CD14-positive monocyte (primary cell): ENCODE measurements at regions not wholly inside any gene's neighbourhood (a gene's known extent, or its start where the extent isn't known, plus 50 kb on each side); places are given as distances from the start of the nearest gene placed in this dataset.

Experiments used
- DNase-seq, 3 donors: peaks; one replicate each; pipeline ENCODE4 v3.0.0-alpha.2; 2011 to 2022
- H2AFZ ChIP-seq: 2 replicates; pipeline ENCODE4 v1.6.0; 2012; ENCODE audit warnings: mild to moderate bottlenecking, low read depth, low read length, inconsistent platforms; ENCODE audit not compliant: insufficient read depth, poor library complexity, severe bottlenecking
- H3K27ac ChIP-seq, 2 donors: 1 replicate in 1 of 2; 2 replicates in 1 of 2; pipeline ENCODE4 v1.5.1; 2012 to 2013; ENCODE audit warnings: low read length in 2 of 2, control low read depth in 1 of 2, inconsistent platforms in 1 of 2, low read depth in 1 of 2, mild to moderate bottlenecking in 1 of 2
- H3K27me3 ChIP-seq, 2 donors: one replicate each; pipeline versions ENCODE4 v1.6.0 to v1.6.1; 2011 to 2013; ENCODE audit warnings: low read length in 2 of 2; ENCODE audit not compliant: control insufficient read depth in 2 of 2, insufficient read depth in 2 of 2
- H3K36me3 ChIP-seq, 2 donors: replicated peaks in 1 of 2; 1 replicate in 1 of 2; 2 replicates in 1 of 2; pipeline versions ENCODE4 v1.5.1 to v1.6.1; 2012 to 2013; ENCODE audit warnings: low read length in 2 of 2, control low read depth in 1 of 2, inconsistent platforms in 1 of 2, mild to moderate bottlenecking in 1 of 2; ENCODE audit not compliant: insufficient read depth in 2 of 2, control insufficient read depth in 1 of 2
- H3K4me1 ChIP-seq, 2 donors: 1 replicate in 1 of 2; 2 replicates in 1 of 2; pipeline versions ENCODE4 v1.5.1 to v1.6.1; 2012 to 2013; ENCODE audit warnings: low read length in 2 of 2, control low read depth in 1 of 2, inconsistent platforms in 1 of 2, mild to moderate bottlenecking in 1 of 2, moderate library complexity in 1 of 2; ENCODE audit not compliant: insufficient read depth in 2 of 2, control insufficient read depth in 1 of 2
- H3K4me2 ChIP-seq: replicated peaks from 2 replicates; pipeline ENCODE3; 2012; ENCODE audit warnings: low read length, moderate library complexity, mild to moderate bottlenecking; ENCODE audit not compliant: poor library complexity, severe bottlenecking; ENCODE audit errors: extremely low read depth
- H3K4me3 ChIP-seq, 3 experiments: fragments of 200-600 bp in 1 of 3; sonication (generic) in 1 of 3; replicated peaks in 1 of 3; 1 replicate in 2 of 3; 2 replicates in 1 of 3; pipeline ENCODE4 v1.5.1; 2011 to 2013; ENCODE audit warnings: low read length in 3 of 3, mild to moderate bottlenecking in 3 of 3, control low read depth in 2 of 3, low read depth in 2 of 3, inconsistent platforms in 1 of 3, moderate library complexity in 1 of 3
- H3K79me2 ChIP-seq: 2 replicates; pipeline ENCODE4 v1.6.0; 2012; ENCODE audit warnings: mild to moderate bottlenecking, control low read depth, inconsistent platforms, low read length, moderate library complexity; ENCODE audit not compliant: insufficient read depth
- H3K9ac ChIP-seq: 2 replicates; pipeline ENCODE4 v1.6.0; 2017; ENCODE audit warnings: low read length, mild to moderate bottlenecking; ENCODE audit not compliant: insufficient read depth, poor library complexity, severe bottlenecking
- H3K9me3 ChIP-seq, 2 donors: replicated peaks in 1 of 2; 1 replicate in 1 of 2; 2 replicates in 1 of 2; pipeline versions ENCODE4 v1.5.1 to v1.6.1; 2012 to 2013; ENCODE audit warnings: low read length in 2 of 2, control low read depth in 1 of 2; ENCODE audit not compliant: control insufficient read depth in 1 of 2, insufficient read depth in 1 of 2
- H4K20me1 ChIP-seq: 2 replicates; pipeline ENCODE4 v1.6.0; 2012; ENCODE audit warnings: mild to moderate bottlenecking, low read length, control low read depth, moderate library complexity; ENCODE audit not compliant: insufficient read depth
- H3K27ac Mint-ChIP-seq, 7 donors: one replicate each; pipeline ENCODE4 v1.8.0; 2020; ENCODE audit warnings: mild to moderate bottlenecking in 7 of 7, mixed read lengths in 7 of 7, moderate library complexity in 6 of 7, inconsistent platforms in 2 of 7
- H3K27me3 Mint-ChIP-seq, 3 donors: one replicate each; pipeline ENCODE4 v1.8.0; 2021 to 2022; ENCODE audit warnings: low read depth in 3 of 3, mild to moderate bottlenecking in 3 of 3, mixed read lengths in 3 of 3, moderate library complexity in 3 of 3, inconsistent platforms in 1 of 3
- H3K36me3 Mint-ChIP-seq, 2 donors: one replicate each; pipeline ENCODE4 v1.8.0; 2020; ENCODE audit warnings: mixed read lengths in 2 of 2, inconsistent platforms in 1 of 2, mild to moderate bottlenecking in 1 of 2
- H3K4me1 Mint-ChIP-seq: one replicate; pipeline ENCODE4 v1.8.0; 2020; ENCODE audit warnings: mild to moderate bottlenecking, mixed read lengths
- H3K4me3 Mint-ChIP-seq, 2 donors: one replicate each; pipeline ENCODE4 v1.8.0; 2020; ENCODE audit warnings: mild to moderate bottlenecking in 2 of 2, mixed read lengths in 2 of 2, moderate library complexity in 1 of 2
- H3K9me3 Mint-ChIP-seq, 7 donors: one replicate each; pipeline ENCODE4 v1.8.0; 2020 to 2022; ENCODE audit warnings: mixed read lengths in 7 of 7, mild to moderate bottlenecking in 6 of 7, moderate library complexity in 6 of 7, inconsistent platforms in 2 of 7
- CTCF ChIP-seq: fragments of 200-600 bp; IDR thresholded peaks from one replicate; pipeline ENCODE4 v1.8.0; 2022; ENCODE audit warnings: antibody characterized with exemption, mild to moderate bottlenecking
- WGBS: methylation state at CpG from one replicate; pipeline ENCODE4 v1.1.5; 2013; ENCODE audit warnings: missing lambda C conversion rate; ENCODE audit not compliant: insufficient coverage; 5-methylcytosine and 5-hydroxymethylcytosine counted together
- intact Hi-C, 2 donors: fragments of 100-400 bp; cut with micrococcal nuclease; formaldehyde crosslinking; loops; one replicate each; pipeline versions ENCODE4 v1.15.0 to v1.15.1; 2023

- TF ChIP-seq CTCF = no peak
- Histone ChIP-seq H3K27ac (no peak overlapping the region), H3K27me3 (no peaks in the 10 kb centered on the region), H3K79me2 (no peaks in the 10 kb centered on the region), H2AFZ (no peak overlapping the region), H3K36me3 (no peaks in the 10 kb centered on the region), H3K9me3 (peaks cover 0 to 2% of the 10 kb centered on the region in 2 donors), H3K4me1 (no peaks in the 10 kb centered on the region), H3K9ac (no peak overlapping the region), H4K20me1 (no peaks in the 10 kb centered on the region), H3K4me3 (no peak overlapping the region), H3K4me2 (no peak overlapping the region)
- 90% methylated on average over 2 of the region's 8 CpGs for WGBS
- Mint-ChIP-seq H3K36me3 (no peaks in the 10 kb centered on the region), H3K9me3 (peaks cover 4 to 14% (median 9%) of the 10 kb centered on the region in 7 donors), H3K27me3 (peaks cover 2 to 10% (median 2%) of the 10 kb centered on the region in 3 donors), H3K4me3 (no peak overlapping the region), H3K4me1 (no peaks in the 10 kb centered on the region), H3K27ac (no peak overlapping the region)
- intact Hi-C loops = no loop called here
- no peak for DNase-seq
Measured at GRCh38 chr2:152243761-152244640, 68.4 kb upstream of the STAM2 start.

- H2AFZ ChIP-seq = no peak overlapping the region
- H3K36me3 ChIP-seq = no peaks in the 10 kb centered on the region
- peaks cover 2 to 11% (median 3%) of the 10 kb centered on the region in 3 donors for H3K27me3 Mint-ChIP-seq
- H3K27ac ChIP-seq = no peak overlapping the region
- no peak overlapping the region for H3K27ac Mint-ChIP-seq
- H3K27me3 ChIP-seq = no peaks in the 10 kb centered on the region
- H3K9me3 ChIP-seq = no peaks in the 10 kb centered on the region
- H3K4me1 Mint-ChIP-seq = no peaks in the 10 kb centered on the region
- no peak overlapping the region for H3K9ac ChIP-seq
- no peak for DNase-seq
- no peaks in the 10 kb centered on the region for H3K36me3 Mint-ChIP-seq
- no peaks in the 10 kb centered on the region for H3K4me1 ChIP-seq
- no peak overlapping the region for H3K4me3 Mint-ChIP-seq
- H3K9me3 Mint-ChIP-seq = peaks cover 0 to 5% (median 3%) of the 10 kb centered on the region in 7 donors
- intact Hi-C loops = no loop called here
- no peaks in the 10 kb centered on the region for H3K79me2 ChIP-seq
- no peak overlapping the region for H3K4me3 ChIP-seq
- no peak overlapping the region for H3K4me2 ChIP-seq
- no peaks in the 10 kb centered on the region for H4K20me1 ChIP-seq
- no peak for TF ChIP-seq CTCF
Measured at GRCh38 chr2:152245653-152246052, 70.1 kb upstream of the STAM2 start.
